H1 (cell line): ENCODE measurements at regions not wholly inside any gene's neighbourhood (a gene's known extent, or its start where the extent isn't known, plus 50 kb on each side); places are given as distances from the start of the nearest gene placed in this dataset.

Experiments
- CTCF ChIA-PET: fragments of 300-600 bp; sonication (Branson Sonifier 250); formaldehyde crosslinking; loops from one replicate; lab custom pipeline; 2021; ENCODE audit not compliant: partially characterized antibody; lab: Charles Lee
- POLR2A ChIA-PET: fragments of 300-600 bp; sonication (Branson Sonifier 250); formaldehyde crosslinking; loops from one replicate; lab custom pipeline; 2021; ENCODE audit warnings: inconsistent platforms; ENCODE audit not compliant: partially characterized antibody; lab: Charles Lee
- DNase-seq, 2 experiments: peaks; one replicate each; pipeline versions ENCODE4 v3.0.0 to v3.0.0-alpha.2; 2010 to 2022; ENCODE audit warnings: low spot score in 2 of 2, low read depth in 1 of 2, mixed read lengths in 1 of 2
- FAIRE-seq: peaks from 2 replicates; lab custom pipeline; 2011; peaks lifted over from hg19 to GRCh38; lab: Jason Lieb, UNC
- H2AFZ ChIP-seq: 2 replicates; pipeline ENCODE4 v1.8.1; 2012; ENCODE audit warnings: low read length, inconsistent platforms
- H2AK5ac ChIP-seq: 2 replicates; pipeline ENCODE4 v1.6.1; 2013; ENCODE audit warnings: low read depth, low read length
- H2BK120ac ChIP-seq: replicated peaks from 2 replicates; pipeline ENCODE3; 2013; ENCODE audit warnings: low read depth, low read length, inconsistent platforms
- H2BK12ac ChIP-seq: 2 replicates; pipeline ENCODE4 v1.6.1; 2013; ENCODE audit warnings: low read depth, low read length
- H2BK15ac ChIP-seq: 2 replicates; pipeline ENCODE4 v1.6.1; 2013; ENCODE audit warnings: low read length
- H2BK20ac ChIP-seq: 2 replicates; pipeline ENCODE4 v1.6.1; 2013; ENCODE audit warnings: low read length
- H2BK5ac ChIP-seq: 2 replicates; pipeline ENCODE4 v1.6.1; 2013; ENCODE audit warnings: low read depth, low read length
- H3K14ac ChIP-seq: 2 replicates; pipeline ENCODE4 v1.6.1; 2013; ENCODE audit warnings: inconsistent platforms; ENCODE audit not compliant: insufficient read length
- H3K18ac ChIP-seq: 2 replicates; pipeline ENCODE4 v1.6.1; 2013; ENCODE audit warnings: low read length; ENCODE audit errors: extremely low read depth
- H3K23ac ChIP-seq: 2 replicates; pipeline ENCODE4 v1.6.1; 2013; ENCODE audit warnings: inconsistent platforms; ENCODE audit not compliant: insufficient read length
- H3K23me2 ChIP-seq: 2 replicates; pipeline ENCODE4 v1.6.1; 2013; ENCODE audit warnings: low read depth, low read length
- H3K27ac ChIP-seq: 2 replicates; pipeline ENCODE4 v1.6.1; 2011; ENCODE audit warnings: low read depth, low read length, inconsistent platforms
- H3K27me3 ChIP-seq, 4 experiments: replicated peaks in 1 of 4; 1 replicate in 1 of 4; 2 replicates in 3 of 4; pipeline versions ENCODE4 v1.6.1 to v1.8.1; 2011 to 2013; ENCODE audit warnings: low read length in 3 of 4, mild to moderate bottlenecking in 3 of 4, inconsistent platforms in 2 of 4, mixed read lengths in 2 of 4, moderate library complexity in 1 of 4; ENCODE audit not compliant: control insufficient read depth in 3 of 4, insufficient read depth in 3 of 4; ENCODE audit errors: extremely low read depth in 1 of 4
- H3K36me3 ChIP-seq, 4 experiments: 2 replicates each; pipeline versions ENCODE4 v1.6.1 to v1.8.1; 2011 to 2013; ENCODE audit warnings: mild to moderate bottlenecking in 4 of 4, low read length in 3 of 4, moderate library complexity in 2 of 4, control low read depth in 1 of 4, inconsistent platforms in 1 of 4; ENCODE audit not compliant: insufficient read depth in 4 of 4, control insufficient read depth in 2 of 4
- H3K4ac ChIP-seq: replicated peaks from 2 replicates; pipeline ENCODE3; 2013; ENCODE audit warnings: low read length, low read depth, mixed read lengths, inconsistent platforms; ENCODE audit not compliant: insufficient read length
- H3K4me1 ChIP-seq, 4 experiments: replicated peaks in 1 of 4; 1 replicate in 1 of 4; 2 replicates in 3 of 4; pipeline versions ENCODE4 v1.6.1 to v1.8.1; 2011 to 2013; ENCODE audit warnings: low read length in 3 of 4, inconsistent platforms in 2 of 4, mixed read lengths in 1 of 4; ENCODE audit not compliant: insufficient read depth in 4 of 4, control insufficient read depth in 3 of 4
- H3K4me2 ChIP-seq, 2 experiments: 2 replicates each; pipeline versions ENCODE4 v1.6.1 to v1.8.1; 2011 to 2013; ENCODE audit warnings: low read depth in 2 of 2, low read length in 2 of 2, control low read depth in 1 of 2, inconsistent platforms in 1 of 2, mild to moderate bottlenecking in 1 of 2; ENCODE audit not compliant: insufficient read depth in 1 of 2
- H3K4me3 ChIP-seq, 4 experiments: fragments of 200-600, 300-600 bp in 1 of 4; sonication (generic), shearing (Covaris generic), sonication (Bioruptor Twin) in 1 of 4; 2 replicates each; pipeline versions ENCODE4 v1.5.1 to v1.8.1; 2011 to 2016; ENCODE audit warnings: low read length in 4 of 4, low read depth in 3 of 4, control low read depth in 2 of 4, inconsistent platforms in 2 of 4, mild to moderate bottlenecking in 2 of 4, mixed read lengths in 1 of 4, moderate library complexity in 1 of 4; ENCODE audit not compliant: insufficient read depth in 2 of 4; ENCODE audit errors: extremely low read depth in 1 of 4
- H3K56ac ChIP-seq: replicated peaks from 2 replicates; pipeline ENCODE3; 2013; ENCODE audit warnings: low read depth, mild to moderate bottlenecking, mixed read lengths, low read length, inconsistent platforms; ENCODE audit not compliant: insufficient read length
- H3K79me1 ChIP-seq: 2 replicates; pipeline ENCODE4 v1.6.1; 2013; ENCODE audit warnings: low read depth, low read length, control low read depth
- H3K79me2 ChIP-seq, 2 experiments: 2 replicates each; pipeline versions ENCODE4 v1.6.1 to v1.8.1; 2012 to 2013; ENCODE audit warnings: low read length in 2 of 2, mild to moderate bottlenecking in 2 of 2, inconsistent platforms in 1 of 2; ENCODE audit not compliant: insufficient read depth in 2 of 2, control insufficient read depth in 1 of 2
- H3K9ac ChIP-seq, 4 experiments: replicated peaks in 1 of 4; 1 replicate in 1 of 4; 2 replicates in 3 of 4; pipeline versions ENCODE4 v1.6.1 to v1.8.1; 2011 to 2013; ENCODE audit warnings: low read depth in 3 of 4, low read length in 3 of 4, control low read depth in 2 of 4, mild to moderate bottlenecking in 2 of 4, moderate library complexity in 2 of 4, inconsistent platforms in 1 of 4; ENCODE audit errors: extremely low read depth in 1 of 4
- H3K9me3 ChIP-seq, 2 experiments: 2 replicates each; pipeline versions ENCODE4 v1.6.1 to v1.8.1; 2012 to 2013; ENCODE audit warnings: mild to moderate bottlenecking in 2 of 2, moderate library complexity in 2 of 2, control low read depth in 1 of 2, inconsistent platforms in 1 of 2, low read depth in 1 of 2, low read length in 1 of 2, mixed read lengths in 1 of 2; ENCODE audit not compliant: insufficient read depth in 2 of 2
- H4K20me1 ChIP-seq, 2 experiments: replicated peaks in 1 of 2; 2 replicates each; pipeline versions ENCODE3 to v1.8.1; 2011 to 2013; ENCODE audit warnings: inconsistent platforms in 2 of 2, low read length in 2 of 2, mild to moderate bottlenecking in 1 of 2; ENCODE audit not compliant: insufficient read depth in 2 of 2, control insufficient read depth in 1 of 2
- H4K5ac ChIP-seq: 2 replicates; pipeline ENCODE4 v1.6.1; 2013; ENCODE audit warnings: low read length, low read depth, mixed read lengths, inconsistent platforms; ENCODE audit not compliant: insufficient read length
- H4K8ac ChIP-seq: 2 replicates; pipeline ENCODE4 v1.8.0; 2013; ENCODE audit warnings: mild to moderate bottlenecking, moderate library complexity, low read length, inconsistent platforms; ENCODE audit not compliant: insufficient read depth; ENCODE audit errors: extremely low read depth
- H4K91ac ChIP-seq: replicated peaks from 2 replicates; pipeline ENCODE3; 2013; ENCODE audit warnings: low read length, mixed read lengths, inconsistent platforms; ENCODE audit not compliant: insufficient read length
- CEBPB ChIP-seq: IDR thresholded peaks from 2 replicates; pipeline ENCODE4 v1.6.1; 2012; ENCODE audit warnings: low read depth, low read length
- SIN3A ChIP-seq, 2 experiments: IDR thresholded peaks in 1 of 2; conservative IDR thresholded peaks in 1 of 2; 2 replicates each; pipeline ENCODE4 v1.6.1; 2011 to 2012; ENCODE audit warnings: low read length in 2 of 2, improper control_type of control experiment in 1 of 2, low read depth in 1 of 2, mild to moderate bottlenecking in 1 of 2
- USF2 ChIP-seq: IDR thresholded peaks from 2 replicates; pipeline ENCODE4 v1.6.1; 2011; ENCODE audit warnings: low read length, improper control_type of control experiment
- WGBS, 2 experiments: shearing (Covaris generic) in 1 of 2; methylation state at CpG; one replicate each; pipeline versions ENCODE4 v1.1.6 to v1.1.7; 2013 to 2015; ENCODE audit warnings: low lambda C conversion rate in 2 of 2, mixed read lengths in 2 of 2, inconsistent platforms in 1 of 2, low coverage in 1 of 2, missing lambda C conversion rate in 1 of 2; ENCODE audit not compliant: insufficient replicate concordance in 2 of 2, insufficient coverage in 1 of 2, insufficient read length in 1 of 2; ENCODE audit errors: extremely low coverage in 1 of 2, missing lambda C conversion rate in 1 of 2; 5-methylcytosine and 5-hydroxymethylcytosine counted together

DNA sequence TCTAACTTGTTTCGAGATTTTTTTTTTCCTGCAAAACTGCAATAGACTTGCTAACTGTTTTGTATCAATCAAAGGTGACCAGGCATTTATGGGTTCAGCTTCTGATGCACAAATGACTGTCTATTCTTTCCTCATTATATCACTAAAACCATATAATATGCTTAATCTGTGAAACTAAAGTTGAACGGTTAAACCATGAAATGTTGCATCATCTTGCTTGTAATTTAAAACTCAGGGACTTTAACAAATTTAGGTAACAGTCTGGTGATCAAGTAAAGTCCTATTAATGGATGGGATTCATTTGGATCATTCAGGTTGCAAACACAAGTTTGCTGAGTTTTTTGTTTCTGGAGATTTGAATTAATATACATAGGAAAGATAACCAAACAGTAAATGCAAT, 232.0 kb upstream of the LUZP2 start:
- ChIA-PET POLR2A (no interaction called here), CTCF (no interaction called here)
- H3K23ac ChIP-seq: no peak overlapping the region
- H2BK5ac ChIP-seq: no peak overlapping the region
- no peak overlapping the region for H3K9ac ChIP-seq
- H2BK12ac ChIP-seq: no peak overlapping the region
- H3K27me3 ChIP-seq: no peaks in the 10 kb centered on the region
- WGBS, 2 experiments: 97% methylated on average over 2 of the region's 2 CpGs; no CpG with 5 or more reads in 1 of the 2 experiments
- no peak overlapping the region for H3K4me2 ChIP-seq
- no peak overlapping the region for H3K18ac ChIP-seq
- no peaks in the 10 kb centered on the region for H3K4me1 ChIP-seq
- no peak overlapping the region for H2BK120ac ChIP-seq
- H3K79me2 ChIP-seq: no peaks in the 10 kb centered on the region
- H2AK5ac ChIP-seq: no peak overlapping the region
- H4K91ac ChIP-seq: no peak overlapping the region
- H2BK20ac ChIP-seq: no peak overlapping the region
- no peak overlapping the region for H4K8ac ChIP-seq
- no peak overlapping the region for H2BK15ac ChIP-seq
- no peaks in the 10 kb centered on the region for H4K20me1 ChIP-seq
- H3K36me3 ChIP-seq: no peaks in the 10 kb centered on the region
- H3K4me3 ChIP-seq: no peak overlapping the region
- no peak overlapping the region for H3K27ac ChIP-seq
- DNase-seq (no peak), FAIRE-seq (no peak)
- H4K5ac ChIP-seq: no peak overlapping the region
- no peaks in the 10 kb centered on the region for H3K9me3 ChIP-seq
- H3K14ac ChIP-seq: no peak overlapping the region
- 0 out of 2 replicates have a peak overlapping the region, but pooled peaks have one; percentile 2 for H2AFZ ChIP-seq
- H3K79me1 ChIP-seq: no peaks in the 10 kb centered on the region
- no peak overlapping the region for H3K56ac ChIP-seq
- H3K23me2 ChIP-seq: no peaks in the 10 kb centered on the region
- no peak overlapping the region for H3K4ac ChIP-seq
- TF ChIP-seq SIN3A (conservative IDR thresholded peaks at IDR 0.05 in 1 of 2, IDR thresholded peaks at IDR 0.05 in 1 of 2; ENCODE audit: low read depth in 1 of 2, low read length in 2 of 2) (no peak), USF2 (no peak), CEBPB (peak; percentile 34; the same call in 1 of the 2 replicates)
